ENCODE measurements at regions not wholly inside any gene's neighbourhood (a gene's known extent, or its start where the extent isn't known, plus 50 kb on each side); places are given as distances from the start of the nearest gene placed in this dataset.

GRCh38 chr10:4018054-4018511, 233.1 kb upstream of the KLF6 start:
- no peak overlapping the region for H3K4me3 Mint-ChIP-seq
- no peaks in the 10 kb centered on the region for H3K9me3 Mint-ChIP-seq
- POLR2A ChIA-PET, result no interaction called here
- no peak for DNase-seq (ENCODE audit: low spot score)
- H3K27me3 Mint-ChIP-seq (ENCODE audit: low read depth), result no peaks in the 10 kb centered on the region; the same call in 1 of the 2 replicates
- no peaks in the 10 kb centered on the region for H3K36me3 Mint-ChIP-seq
- no peak overlapping the region for H3K27ac Mint-ChIP-seq
- H3K4me1 Mint-ChIP-seq, result peaks cover 6% of the 10 kb centered on the region; the same call in 1 of the 2 replicates
- ATAC-seq, result no peak
- CTCF ChIA-PET, result no interaction called here
- TF ChIP-seq ZNF219 (CRISPR knock-in tag; IDR thresholded peaks at IDR 0.05; ENCODE audit: borderline replicate concordance), result no peak
- TF ChIP-seq NR2C2 (CRISPR knock-in tag; IDR thresholded peaks at IDR 0.05), result no peak
- no peak for TF ChIP-seq ATF3 (CRISPR knock-in tag; conservative IDR thresholded peaks at IDR 0.05)

- H3K4me3 Mint-ChIP-seq, result no peak overlapping the region
- no peak for ATAC-seq
- ChIA-PET POLR2A (no interaction called here), CTCF (no interaction called here)
- DNase-seq (ENCODE audit: low spot score), result no peak
- H3K4me1 Mint-ChIP-seq, result peaks cover 6% of the 10 kb centered on the region; the same call in 1 of the 2 replicates
- H3K36me3 Mint-ChIP-seq, result no peaks in the 10 kb centered on the region
- H3K9me3 Mint-ChIP-seq, result peaks cover 3% of the 10 kb centered on the region; the same call in 1 of the 2 replicates
- no peak overlapping the region for H3K27ac Mint-ChIP-seq
- H3K27me3 Mint-ChIP-seq (ENCODE audit: low read depth), result no peaks in the 10 kb centered on the region; the same call in 1 of the 2 replicates
- TF ChIP-seq ARID4B (CRISPR knock-in tag; IDR thresholded peaks at IDR 0.05; ENCODE audit: borderline replicate concordance) (no peak), GRHL2 (CRISPR knock-in tag; IDR thresholded peaks at IDR 0.05; ENCODE audit: insufficient replicate concordance, severe bottlenecking) (no peak), SOX15 (CRISPR knock-in tag; IDR thresholded peaks at IDR 0.05) (no peak), KAT7 (CRISPR knock-in tag; IDR thresholded peaks at IDR 0.05; ENCODE audit: borderline replicate concordance) (no peak), ZNF263 (CRISPR knock-in tag; IDR thresholded peaks at IDR 0.05; ENCODE audit: low read depth) (no peak), RORB (CRISPR knock-in tag; IDR thresholded peaks at IDR 0.05) (no peak), NR1H2 (CRISPR knock-in tag; IDR thresholded peaks at IDR 0.05) (no peak), ZSCAN18 (CRISPR knock-in tag; IDR thresholded peaks at IDR 0.05) (no peak), ZNF423 (CRISPR knock-in tag; IDR thresholded peaks at IDR 0.05) (no peak)
- TF ChIP-seq, protein P1, sequence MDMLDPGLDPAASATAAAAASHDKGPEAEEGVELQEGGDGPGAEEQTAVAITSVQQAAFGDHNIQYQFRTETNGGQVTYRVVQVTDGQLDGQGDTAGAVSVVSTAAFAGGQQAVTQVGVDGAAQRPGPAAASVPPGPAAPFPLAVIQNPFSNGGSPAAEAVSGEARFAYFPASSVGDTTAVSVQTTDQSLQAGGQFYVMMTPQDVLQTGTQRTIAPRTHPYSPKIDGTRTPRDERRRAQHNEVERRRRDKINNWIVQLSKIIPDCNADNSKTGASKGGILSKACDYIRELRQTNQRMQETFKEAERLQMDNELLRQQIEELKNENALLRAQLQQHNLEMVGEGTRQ (CRISPR knock-in tag; IDR thresholded peaks at IDR 0.05), result no peak
- TF ChIP-seq, protein P2, sequence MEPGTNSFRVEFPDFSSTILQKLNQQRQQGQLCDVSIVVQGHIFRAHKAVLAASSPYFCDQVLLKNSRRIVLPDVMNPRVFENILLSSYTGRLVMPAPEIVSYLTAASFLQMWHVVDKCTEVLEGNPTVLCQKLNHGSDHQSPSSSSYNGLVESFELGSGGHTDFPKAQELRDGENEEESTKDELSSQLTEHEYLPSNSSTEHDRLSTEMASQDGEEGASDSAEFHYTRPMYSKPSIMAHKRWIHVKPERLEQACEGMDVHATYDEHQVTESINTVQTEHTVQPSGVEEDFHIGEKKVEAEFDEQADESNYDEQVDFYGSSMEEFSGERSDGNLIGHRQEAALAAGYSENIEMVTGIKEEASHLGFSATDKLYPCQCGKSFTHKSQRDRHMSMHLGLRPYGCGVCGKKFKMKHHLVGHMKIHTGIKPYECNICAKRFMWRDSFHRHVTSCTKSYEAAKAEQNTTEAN (CRISPR knock-in tag; IDR thresholded peaks at IDR 0.05), result no peak
- TF ChIP-seq, protein P3, sequence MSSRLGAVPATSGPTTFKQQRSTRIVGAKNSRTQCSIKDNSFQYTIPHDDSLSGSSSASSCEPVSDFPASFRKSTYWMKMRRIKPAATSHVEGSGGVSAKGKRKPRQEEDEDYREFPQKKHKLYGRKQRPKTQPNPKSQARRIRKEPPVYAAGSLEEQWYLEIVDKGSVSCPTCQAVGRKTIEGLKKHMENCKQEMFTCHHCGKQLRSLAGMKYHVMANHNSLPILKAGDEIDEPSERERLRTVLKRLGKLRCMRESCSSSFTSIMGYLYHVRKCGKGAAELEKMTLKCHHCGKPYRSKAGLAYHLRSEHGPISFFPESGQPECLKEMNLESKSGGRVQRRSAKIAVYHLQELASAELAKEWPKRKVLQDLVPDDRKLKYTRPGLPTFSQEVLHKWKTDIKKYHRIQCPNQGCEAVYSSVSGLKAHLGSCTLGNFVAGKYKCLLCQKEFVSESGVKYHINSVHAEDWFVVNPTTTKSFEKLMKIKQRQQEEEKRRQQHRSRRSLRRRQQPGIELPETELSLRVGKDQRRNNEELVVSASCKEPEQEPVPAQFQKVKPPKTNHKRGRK (CRISPR knock-in tag; IDR thresholded peaks at IDR 0.05; ENCODE audit: borderline replicate concordance), result no peak
These were observed 232.3 kb upstream of the KLF6 start for GRCh38 chr10:4017336-4017735.
